HK-2 (cell line): ENCODE measurements at regions not wholly inside any gene's neighbourhood (a gene's known extent, or its start where the extent isn't known, plus 50 kb on each side); places are given as distances from the start of the nearest gene placed in this dataset.
"Not testable (repeated sequence)": the region's sequence is repeated elsewhere in the genome, so short reads cannot be mapped to it uniquely, and the experiment has no call there.

Source experiments
- DNase-seq: peaks from one replicate; pipeline ENCODE4 v3.0.0-alpha.2; 2018; ENCODE audit not compliant: unreplicated experiment

DNA sequence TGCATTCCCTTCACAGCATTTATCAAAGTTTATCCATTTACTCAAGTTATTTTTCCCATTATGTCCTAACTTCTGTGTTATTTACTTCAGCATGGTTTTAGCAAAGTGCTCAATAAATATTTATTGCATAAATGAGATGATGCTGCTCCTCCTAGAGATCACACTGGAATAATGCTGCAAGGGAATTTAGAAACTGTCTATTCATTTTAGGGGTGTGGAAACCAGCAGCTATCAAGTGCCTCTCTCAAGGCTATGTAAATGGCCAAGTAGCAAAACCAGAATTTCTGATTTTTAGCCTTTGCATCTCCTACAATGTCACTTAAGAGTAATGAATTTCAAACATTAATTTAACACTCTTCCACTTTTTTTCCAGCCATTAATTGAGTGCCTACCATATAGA is 316.2 kb downstream of the COL12A1 start:
- DNase-seq: no peak

DNA sequence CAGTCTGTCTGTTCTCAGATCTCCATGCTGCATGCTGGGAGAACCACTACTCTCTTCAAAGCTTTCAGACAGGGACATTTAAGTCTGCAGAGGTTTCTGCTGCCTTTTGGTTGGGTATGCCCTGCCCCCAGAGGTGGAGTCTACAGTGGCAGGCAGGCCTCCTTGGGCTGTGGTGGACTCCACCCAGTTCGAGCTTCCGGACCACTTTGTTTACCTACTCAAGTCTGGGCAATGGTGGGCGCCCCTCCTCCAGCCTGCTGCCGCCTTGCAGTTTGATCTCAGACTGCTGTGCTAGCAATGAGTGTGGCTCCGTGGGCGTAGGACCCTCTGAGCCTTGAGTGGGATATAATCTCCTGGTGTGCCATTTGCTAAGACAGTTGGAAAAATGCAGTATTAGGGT is 317.1 kb downstream of the COL12A1 start:
- DNase-seq: not testable (repeated sequence)

GRCh38 chr6:74879976-74880375 is 325.9 kb downstream of the COL12A1 start:
- DNase-seq: no peak

GRCh38 chr6:74879234-74879633 is 326.6 kb downstream of the COL12A1 start:
- no peak for DNase-seq

DNA sequence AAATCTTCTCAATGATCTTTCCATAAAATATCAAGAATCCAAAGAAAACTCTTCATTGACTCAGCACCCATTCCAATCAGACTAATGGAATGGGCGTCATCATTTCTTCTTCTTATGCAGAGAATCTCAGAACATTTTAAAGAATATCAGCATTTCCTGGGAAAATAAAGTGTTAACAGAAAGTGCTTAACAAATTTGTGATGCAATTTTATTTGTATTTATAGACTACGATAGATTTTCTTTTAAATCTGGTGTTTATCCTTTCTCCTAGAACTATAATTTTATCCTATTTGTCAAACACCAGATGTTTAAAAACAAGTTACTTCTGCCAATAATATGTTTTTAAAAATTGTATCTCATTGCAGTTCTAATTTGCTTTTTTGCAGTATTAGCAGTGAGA is 330.7 kb downstream of the COL12A1 start:
- no peak for DNase-seq

GRCh38 chr6:74872754-74873476 is 332.9 kb downstream of the COL12A1 start:
- DNase-seq: no peak

GRCh38 chr6:74871757-74872156 is 334.1 kb downstream of the COL12A1 start:
- no peak for DNase-seq

DNA sequence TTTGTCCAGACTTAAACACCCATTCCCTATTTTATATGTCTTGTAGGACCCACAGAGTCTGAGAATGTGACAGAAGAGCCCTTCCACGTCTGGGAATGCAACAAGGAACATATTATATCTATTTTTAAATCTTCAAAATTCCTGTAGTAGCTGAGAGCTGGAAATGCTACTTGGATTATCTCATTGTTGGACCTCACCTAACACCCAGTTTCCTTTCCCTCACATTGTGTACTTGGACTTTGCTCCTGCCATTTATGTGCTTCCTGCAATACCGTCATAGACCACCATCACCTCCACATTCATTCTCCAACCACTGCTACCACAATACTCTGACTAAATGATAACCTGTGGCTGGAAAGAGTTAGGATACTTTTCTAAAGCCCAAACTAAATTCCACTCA is 335.4 kb downstream of the COL12A1 start:
- no peak for DNase-seq

GRCh38 chr6:74867291-74867690 is 338.6 kb downstream of the COL12A1 start:
- DNase-seq: no peak

GRCh38 chr6:74863968-74864367 is 341.9 kb downstream of the COL12A1 start:
- no peak for DNase-seq

- DNase-seq: no peak
Measured at GRCh38 chr6:74860456-74860855, 345.4 kb downstream of the COL12A1 start.

- no peak for DNase-seq
Measured at GRCh38 chr6:74857157-74857556, 348.7 kb downstream of the COL12A1 start.

DNA sequence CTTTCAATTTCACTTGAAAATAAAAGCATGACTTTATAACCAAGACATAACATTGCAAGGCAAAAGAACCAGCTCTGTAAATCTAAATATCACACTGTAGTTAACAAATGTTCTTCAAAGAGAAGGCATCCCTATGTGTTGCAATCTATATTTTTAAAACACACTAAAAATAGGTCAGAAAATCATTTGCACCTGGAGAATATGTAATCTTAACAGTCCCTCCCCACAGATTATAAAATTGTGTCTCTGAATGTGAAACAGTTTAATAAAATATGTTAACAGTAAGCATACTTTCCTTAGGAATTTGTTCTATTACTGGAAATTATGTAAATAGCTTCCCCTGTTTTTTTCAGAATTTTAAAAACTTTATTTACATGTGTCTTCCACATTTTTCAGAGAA is 351.9 kb downstream of the COL12A1 start:
- DNase-seq: no peak

GRCh38 chr6:74851596-74851995 is 354.3 kb downstream of the COL12A1 start:
- DNase-seq: no peak

DNA sequence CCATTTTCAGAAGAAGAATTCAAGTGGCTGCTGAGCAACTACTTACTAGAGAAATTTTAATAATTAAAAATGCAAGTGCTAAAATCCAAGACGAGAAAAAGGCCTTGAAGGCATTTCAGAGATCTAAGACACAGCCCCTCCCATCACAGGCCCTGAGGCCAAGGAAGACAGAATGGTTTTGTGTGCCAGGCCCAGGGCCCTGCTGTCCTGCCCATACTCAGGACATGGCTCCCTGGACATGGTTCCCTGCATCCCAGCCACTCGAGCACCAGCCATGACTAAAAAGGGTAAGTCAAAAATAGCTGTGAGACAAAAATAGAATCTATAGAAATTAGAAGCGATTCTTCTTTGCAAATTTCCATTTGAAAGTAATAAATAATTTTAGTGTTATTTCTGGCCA is 364.9 kb downstream of the COL12A1 start:
- no peak for DNase-seq

GRCh38 chr6:74834967-74835366 is 370.9 kb downstream of the COL12A1 start:
- no peak for DNase-seq

GRCh38 chr6:74826263-74826662 is 379.6 kb downstream of the COL12A1 start:
- no peak for DNase-seq

- DNase-seq: no peak
Measured at GRCh38 chr6:74814440-74814839, 391.4 kb downstream of the COL12A1 start.

- no peak for DNase-seq
Measured at GRCh38 chr6:74807674-74808073, 398.2 kb downstream of the COL12A1 start.

DNA sequence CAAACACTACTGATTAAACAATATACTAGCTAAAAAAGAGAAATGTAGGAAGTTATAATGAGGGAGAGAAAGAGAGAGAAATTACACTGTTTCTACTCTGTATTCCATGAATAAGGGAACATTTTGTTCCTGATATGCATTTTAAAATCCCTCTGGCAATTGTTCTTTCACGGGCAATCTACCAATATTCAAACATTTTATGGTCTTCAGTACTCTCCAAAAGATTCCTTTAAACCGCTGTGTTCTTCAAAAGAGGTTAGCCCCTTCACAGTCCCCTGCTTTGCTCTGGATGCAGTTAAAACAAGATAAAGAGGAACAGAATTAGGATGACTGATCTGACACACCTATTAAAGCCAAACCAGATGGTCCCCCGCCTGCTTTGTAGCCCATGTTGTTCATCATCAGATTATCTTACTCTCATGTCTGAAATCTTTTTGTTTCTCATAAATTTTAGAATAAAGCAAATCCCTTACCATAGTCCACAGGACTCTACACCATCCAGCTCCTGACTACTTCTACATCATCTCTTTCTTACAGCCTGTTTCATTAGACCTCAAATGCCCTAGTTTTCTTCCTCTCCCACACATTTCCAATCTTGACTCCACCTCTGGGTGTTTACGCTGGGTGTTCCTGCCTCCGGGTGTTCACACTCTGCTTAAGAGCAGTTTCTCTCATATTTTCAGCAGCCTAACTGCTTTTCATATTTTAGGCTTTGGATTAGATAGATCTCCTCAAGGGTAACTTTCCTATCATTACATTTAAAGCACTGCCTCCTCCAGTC is 399.7 kb downstream of the COL12A1 start:
- DNase-seq: no peak

- no peak for DNase-seq
Measured at GRCh38 chr6:74798302-74798701, 407.6 kb downstream of the COL12A1 start.

DNA sequence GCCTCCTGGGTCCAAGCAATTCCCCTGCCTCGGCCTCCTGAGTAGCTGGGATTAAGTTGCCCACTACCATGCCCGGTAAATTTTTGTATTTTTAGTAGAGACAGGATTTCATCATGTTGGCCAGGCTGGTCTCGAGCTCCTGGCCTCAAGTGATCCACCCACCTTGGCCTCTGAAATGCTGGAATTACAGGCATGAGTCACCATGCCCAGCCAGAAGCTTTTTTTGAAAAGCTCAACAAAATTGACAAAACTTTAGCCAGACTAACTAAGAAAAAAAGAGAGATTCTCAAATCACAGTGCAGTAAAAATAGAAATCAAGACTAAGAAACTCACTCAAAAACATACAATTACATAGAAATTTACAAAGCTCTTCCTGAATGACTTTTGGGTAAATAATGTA is 420.6 kb downstream of the COL12A1 start:
- no peak for DNase-seq

DNA sequence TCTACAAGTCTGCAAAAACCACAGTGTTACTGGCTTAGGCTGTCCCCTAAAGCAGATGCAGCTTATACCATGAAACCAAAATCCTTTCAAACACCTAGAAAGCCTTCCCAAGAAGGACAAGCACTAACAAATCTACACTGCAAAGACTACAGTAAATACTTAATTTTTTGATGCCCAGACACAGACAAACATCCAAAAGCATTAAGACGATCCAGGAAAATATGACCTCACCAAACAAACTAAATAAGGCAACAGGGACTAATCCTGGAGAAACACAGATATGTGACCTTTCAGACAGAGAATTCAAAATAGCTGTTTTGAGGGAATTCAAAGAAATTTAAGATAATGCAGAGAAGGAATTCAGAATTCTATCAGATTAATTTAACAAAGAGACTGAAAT is 423.5 kb downstream of the COL12A1 start:
- no peak for DNase-seq
